H9 (cell line): ENCODE measurements at regions not wholly inside any gene's neighbourhood (a gene's known extent, or its start where the extent isn't known, plus 50 kb on each side); places are given as distances from the start of the nearest gene placed in this dataset.

ENCODE experiments used
- DNase-seq: peaks from one replicate; pipeline ENCODE4 v3.0.0-alpha.2; 2017
- H2AFZ ChIP-seq: one replicate; pipeline ENCODE4 v1.6.1; 2013; ENCODE audit warnings: mild to moderate bottlenecking, low read length, control low read depth, moderate library complexity
- H2AK5ac ChIP-seq: 2 replicates; pipeline ENCODE4 v1.6.1; 2013; ENCODE audit warnings: low read length, control low read depth, mixed read lengths; ENCODE audit not compliant: insufficient read length
- H2BK120ac ChIP-seq: one replicate; pipeline ENCODE4 v1.6.1; 2013; ENCODE audit warnings: low read depth, mild to moderate bottlenecking, low read length, control low read depth, inconsistent platforms; ENCODE audit not compliant: poor library complexity, severe bottlenecking
- H2BK12ac ChIP-seq: 2 replicates; pipeline ENCODE4 v1.6.1; 2013; ENCODE audit warnings: low read length, control low read depth, mixed read lengths, low read depth; ENCODE audit not compliant: insufficient read length
- H2BK15ac ChIP-seq: 2 replicates; pipeline ENCODE4 v1.6.1; 2013; ENCODE audit warnings: low read depth, low read length, control low read depth
- H2BK20ac ChIP-seq: one replicate; pipeline ENCODE4 v1.6.1; 2013; ENCODE audit warnings: low read depth, mild to moderate bottlenecking, low read length, control low read depth, inconsistent platforms; ENCODE audit not compliant: poor library complexity, severe bottlenecking
- H2BK5ac ChIP-seq: 2 replicates; pipeline ENCODE4 v1.6.1; 2013; ENCODE audit warnings: low read length, control low read depth, mixed read lengths; ENCODE audit not compliant: insufficient read length
- H3K14ac ChIP-seq: 2 replicates; pipeline ENCODE4 v1.6.1; 2013; ENCODE audit warnings: low read length, control low read depth; ENCODE audit not compliant: insufficient read depth
- H3K18ac ChIP-seq: 2 replicates; pipeline ENCODE4 v1.6.1; 2013; ENCODE audit warnings: low read depth, mild to moderate bottlenecking, mixed read lengths, low read length, control low read depth; ENCODE audit not compliant: insufficient read length
- H3K23ac ChIP-seq: 2 replicates; pipeline ENCODE4 v1.6.1; 2013; ENCODE audit warnings: low read length, control low read depth, mixed read lengths, low read depth; ENCODE audit not compliant: insufficient read length
- H3K23me2 ChIP-seq: 2 replicates; pipeline ENCODE4 v1.6.1; 2013; ENCODE audit warnings: low read depth, mild to moderate bottlenecking, mixed read lengths, low read length, control low read depth; ENCODE audit not compliant: insufficient read length, poor library complexity, severe bottlenecking
- H3K27ac ChIP-seq: 2 replicates; pipeline ENCODE4 v1.5.1; 2013; ENCODE audit warnings: low read length, control low read depth, mixed read lengths, low read depth; ENCODE audit not compliant: insufficient read length
- H3K27me3 ChIP-seq: 2 replicates; pipeline ENCODE4 v1.6.1; 2013; ENCODE audit warnings: low read length, control low read depth, inconsistent platforms; ENCODE audit not compliant: insufficient read depth
- H3K4ac ChIP-seq: 2 replicates; pipeline ENCODE4 v1.6.1; 2013; ENCODE audit warnings: low read depth, mild to moderate bottlenecking, control low read depth, inconsistent platforms, low read length, moderate library complexity
- H3K4me1 ChIP-seq: 2 replicates; pipeline ENCODE4 v1.6.1; 2013; ENCODE audit warnings: low read length, control low read depth, inconsistent platforms; ENCODE audit not compliant: insufficient read depth
- H3K4me2 ChIP-seq: 2 replicates; pipeline ENCODE4 v1.6.1; 2013; ENCODE audit warnings: low read length, control low read depth, mixed read lengths; ENCODE audit not compliant: insufficient read length, insufficient read depth
- H3K56ac ChIP-seq: 2 replicates; pipeline ENCODE4 v1.6.1; 2013; ENCODE audit warnings: low read depth, mild to moderate bottlenecking, mixed read lengths, low read length, control low read depth; ENCODE audit not compliant: insufficient read length
- H3K79me1 ChIP-seq: 2 replicates; pipeline ENCODE4 v1.6.1; 2013; ENCODE audit warnings: low read depth, mild to moderate bottlenecking, moderate library complexity, low read length, control low read depth, inconsistent platforms; ENCODE audit not compliant: insufficient read depth, poor library complexity, severe bottlenecking
- H3K79me2 ChIP-seq: 2 replicates; pipeline ENCODE4 v1.6.1; 2013; ENCODE audit warnings: low read length, control low read depth, inconsistent platforms; ENCODE audit not compliant: insufficient read depth
- H3K9ac ChIP-seq: 2 replicates; pipeline ENCODE4 v1.6.1; 2013; ENCODE audit warnings: low read length, control low read depth, mixed read lengths; ENCODE audit not compliant: insufficient read length; ENCODE audit errors: extremely low read depth
- H3K9me3 ChIP-seq: one replicate; pipeline ENCODE4 v1.6.1; 2013; ENCODE audit warnings: low read depth, low read length, inconsistent platforms; ENCODE audit not compliant: control insufficient read depth
- H3T11ph ChIP-seq: one replicate; pipeline ENCODE4 v1.6.1; 2013; ENCODE audit warnings: mild to moderate bottlenecking, low read length, control low read depth, inconsistent platforms
- H4K20me1 ChIP-seq: one replicate; pipeline ENCODE4 v1.6.1; 2013; ENCODE audit not compliant: control insufficient read depth, insufficient read length, insufficient read depth
- H4K5ac ChIP-seq: 2 replicates; pipeline ENCODE4 v1.6.1; 2013; ENCODE audit warnings: low read depth, mild to moderate bottlenecking, mixed read lengths, low read length, control low read depth; ENCODE audit not compliant: insufficient read length
- H4K8ac ChIP-seq: replicated peaks from 2 replicates; pipeline ENCODE4 v1.6.1; 2013; ENCODE audit warnings: low read length, control low read depth, mixed read lengths, low read depth; ENCODE audit not compliant: insufficient read length
- H4K91ac ChIP-seq: 2 replicates; pipeline ENCODE4 v1.6.1; 2013; ENCODE audit warnings: low read depth, mild to moderate bottlenecking, moderate library complexity, mixed read lengths, low read length, control low read depth; ENCODE audit not compliant: insufficient read length
- H3K27ac Mint-ChIP-seq, 3 experiments: 2 replicates in 2 of 3; 3 replicates in 1 of 3; pipeline ENCODE4 v1.8.0; 2020 to 2021; ENCODE audit warnings: mixed read lengths in 3 of 3, mild to moderate bottlenecking in 1 of 3, moderate library complexity in 1 of 3
- H3K27me3 Mint-ChIP-seq: 2 replicates; pipeline ENCODE4 v1.8.0; 2021; ENCODE audit warnings: low read depth, mild to moderate bottlenecking, moderate library complexity, mixed read lengths
- H3K36me3 Mint-ChIP-seq, 3 experiments: 2 replicates in 2 of 3; 3 replicates in 1 of 3; pipeline ENCODE4 v1.8.0; 2020 to 2021; ENCODE audit warnings: low read depth in 3 of 3, mixed read lengths in 3 of 3; ENCODE audit not compliant: insufficient read depth in 1 of 3
- H3K4me1 Mint-ChIP-seq, 2 experiments: 2 replicates each; pipeline ENCODE4 v1.8.0; 2020; ENCODE audit warnings: mixed read lengths in 2 of 2
- H3K4me3 Mint-ChIP-seq, 2 experiments: 2 replicates in 1 of 2; 3 replicates in 1 of 2; pipeline ENCODE4 v1.8.0; 2020 to 2021; ENCODE audit warnings: mild to moderate bottlenecking in 2 of 2, mixed read lengths in 2 of 2, moderate library complexity in 1 of 2
- H3K9me3 Mint-ChIP-seq, 2 experiments: 2 replicates in 1 of 2; 3 replicates in 1 of 2; pipeline ENCODE4 v1.8.0; 2020; ENCODE audit warnings: mild to moderate bottlenecking in 2 of 2, mixed read lengths in 2 of 2, moderate library complexity in 1 of 2
- WGBS: extraction: QIAGEN DNeasy Blood & Tissue Kit; methylation state at CpG from one replicate; pipeline ENCODE4 v1.1.7; 2013; ENCODE audit warnings: missing lambda C conversion rate, low lambda C conversion rate, mixed read lengths; ENCODE audit not compliant: insufficient read length; ENCODE audit errors: extremely low coverage; 5-methylcytosine and 5-hydroxymethylcytosine counted together
- TF ChIP-seq, protein P1 (sequence below): fragments of 200-600 bp; sonication (generic); conservative IDR thresholded peaks from 3 replicates; pipeline ENCODE4 v1.8.0; 2021; ENCODE audit warnings: antibody characterized with exemption, mild to moderate bottlenecking

DNA sequence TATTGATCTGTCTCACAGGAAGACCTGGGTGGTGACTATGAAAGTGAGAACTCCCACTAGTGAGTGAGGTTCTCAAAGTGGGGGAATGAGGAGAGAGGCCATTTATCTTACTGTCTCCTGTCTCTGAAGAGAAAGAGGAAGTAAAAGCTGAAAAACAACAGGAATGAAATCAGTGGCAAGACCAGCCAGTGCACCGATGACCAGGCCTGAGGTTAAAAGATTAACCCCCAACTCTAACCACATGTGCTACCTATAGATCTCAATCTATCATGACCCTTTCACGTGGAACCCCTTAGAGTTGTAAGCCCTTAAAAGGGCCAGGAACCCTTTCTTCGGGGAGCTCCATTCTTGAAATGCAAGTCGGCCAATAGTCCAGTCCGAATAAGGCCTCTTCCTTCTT lies 239.3 kb upstream of the CNTN6 start:
- Histone ChIP-seq H4K8ac (no peak overlapping the region), H4K91ac (no peak overlapping the region), H2BK20ac (no peak overlapping the region), H2AFZ (no peak overlapping the region), H3K27me3 (no peaks in the 10 kb centered on the region), H3K56ac (no peak overlapping the region), H3K27ac (no peak overlapping the region), H3K4me2 (no peak overlapping the region), H3K9me3 (no peaks in the 10 kb centered on the region), H2BK120ac (no peak overlapping the region), H2BK5ac (no peak overlapping the region), H4K5ac (no peak overlapping the region), H3K14ac (no peak overlapping the region), H4K20me1 (no peaks in the 10 kb centered on the region), H3K23me2 (no peaks in the 10 kb centered on the region), H3K23ac (no peak overlapping the region), H2BK12ac (no peak overlapping the region), H3K79me1 (no peaks in the 10 kb centered on the region), H3K4me1 (no peaks in the 10 kb centered on the region), H3K9ac (no peak overlapping the region), H3K79me2 (no peaks in the 10 kb centered on the region), H3K18ac (no peak overlapping the region), H2AK5ac (no peak overlapping the region), H3T11ph (no peak overlapping the region), H3K4ac (no peak overlapping the region), H2BK15ac (no peak overlapping the region)
- no peaks in the 10 kb centered on the region for H3K9me3 Mint-ChIP-seq
- peak overlapping the region in 1 of 3 experiments; percentile 40; a peak in 1 of 7 replicates for H3K27ac Mint-ChIP-seq
- no peak overlapping the region for H3K4me3 Mint-ChIP-seq
- H3K4me1 Mint-ChIP-seq: peaks cover 11 to 12% of the 10 kb centered on the region in 2 experiments
- peaks cover 0 to 3% (median 0%) of the 10 kb centered on the region in 3 experiments; a peak in 1 of 7 replicates for H3K36me3 Mint-ChIP-seq
- TF ChIP-seq, protein P1, sequence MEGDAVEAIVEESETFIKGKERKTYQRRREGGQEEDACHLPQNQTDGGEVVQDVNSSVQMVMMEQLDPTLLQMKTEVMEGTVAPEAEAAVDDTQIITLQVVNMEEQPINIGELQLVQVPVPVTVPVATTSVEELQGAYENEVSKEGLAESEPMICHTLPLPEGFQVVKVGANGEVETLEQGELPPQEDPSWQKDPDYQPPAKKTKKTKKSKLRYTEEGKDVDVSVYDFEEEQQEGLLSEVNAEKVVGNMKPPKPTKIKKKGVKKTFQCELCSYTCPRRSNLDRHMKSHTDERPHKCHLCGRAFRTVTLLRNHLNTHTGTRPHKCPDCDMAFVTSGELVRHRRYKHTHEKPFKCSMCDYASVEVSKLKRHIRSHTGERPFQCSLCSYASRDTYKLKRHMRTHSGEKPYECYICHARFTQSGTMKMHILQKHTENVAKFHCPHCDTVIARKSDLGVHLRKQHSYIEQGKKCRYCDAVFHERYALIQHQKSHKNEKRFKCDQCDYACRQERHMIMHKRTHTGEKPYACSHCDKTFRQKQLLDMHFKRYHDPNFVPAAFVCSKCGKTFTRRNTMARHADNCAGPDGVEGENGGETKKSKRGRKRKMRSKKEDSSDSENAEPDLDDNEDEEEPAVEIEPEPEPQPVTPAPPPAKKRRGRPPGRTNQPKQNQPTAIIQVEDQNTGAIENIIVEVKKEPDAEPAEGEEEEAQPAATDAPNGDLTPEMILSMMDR: no peak
- WGBS: no CpG with 5 or more reads among the region's 5 CpGs
- no peak for DNase-seq
- H3K27me3 Mint-ChIP-seq: no peaks in the 10 kb centered on the region
